Natural killer cell (primary cell): ENCODE measurements at regions not wholly inside any gene's neighbourhood (a gene's known extent, or its start where the extent isn't known, plus 50 kb on each side); places are given as distances from the start of the nearest gene placed in this dataset.

Source experiments
- ATAC-seq, 3 donors: fragments of 150-1000 bp in 2 of 3; fragments of 200-7000 bp in 1 of 3; cut with Tn5 transposase; 1 replicate in 1 of 3; 2 replicates in 2 of 3; pipeline ENCODE4 v1.10.0; 2021; ENCODE audit warnings: mild to moderate bottlenecking in 2 of 3, moderate library complexity in 2 of 3
- DNase-seq, 2 donors: peaks; one replicate each; pipeline versions ENCODE4 v3.0.0 to v3.0.0-alpha.2; 2013 to 2021; ENCODE audit warnings: mixed read lengths in 1 of 2
- H3K27ac ChIP-seq: one replicate; pipeline ENCODE4 v1.5.1; 2013; ENCODE audit warnings: mild to moderate bottlenecking, low read length
- H3K27me3 ChIP-seq: one replicate; pipeline ENCODE4 v1.6.1; 2013; ENCODE audit warnings: low read length; ENCODE audit not compliant: control insufficient read depth, insufficient read depth
- H3K36me3 ChIP-seq: one replicate; pipeline ENCODE4 v1.6.1; 2013; ENCODE audit warnings: low read length; ENCODE audit not compliant: control insufficient read depth, insufficient read depth
- H3K4me1 ChIP-seq: one replicate; pipeline ENCODE4 v1.6.1; 2013; ENCODE audit warnings: low read length; ENCODE audit not compliant: control insufficient read depth, insufficient read depth
- H3K4me3 ChIP-seq: one replicate; pipeline ENCODE4 v1.5.1; 2013; ENCODE audit warnings: low read length
- H3K9me3 ChIP-seq: one replicate; pipeline ENCODE4 v1.6.1; 2013; ENCODE audit warnings: low read length; ENCODE audit not compliant: control insufficient read depth, insufficient read depth
- H3K27ac Mint-ChIP-seq, 2 donors: one replicate each; pipeline ENCODE4 v1.8.0; 2022; ENCODE audit warnings: mild to moderate bottlenecking in 2 of 2, mixed read lengths in 2 of 2, moderate library complexity in 1 of 2
- H3K27me3 Mint-ChIP-seq, 2 donors: one replicate each; pipeline ENCODE4 v1.8.0; 2022; ENCODE audit warnings: low read depth in 2 of 2, mixed read lengths in 2 of 2
- H3K36me3 Mint-ChIP-seq: one replicate; pipeline ENCODE4 v1.8.0; 2022; ENCODE audit warnings: mixed read lengths
- H3K4me1 Mint-ChIP-seq, 2 donors: one replicate each; pipeline ENCODE4 v1.8.0; 2022; ENCODE audit warnings: mixed read lengths in 2 of 2
- H3K4me3 Mint-ChIP-seq: one replicate; pipeline ENCODE4 v1.8.0; 2022; ENCODE audit warnings: mild to moderate bottlenecking, moderate library complexity, mixed read lengths
- H3K9me3 Mint-ChIP-seq, 2 donors: one replicate each; pipeline ENCODE4 v1.8.0; 2022; ENCODE audit warnings: mixed read lengths in 2 of 2
- WGBS: methylation state at CpG from one replicate; pipeline ENCODE4 v1.1.7; 2013; ENCODE audit warnings: missing lambda C conversion rate; ENCODE audit not compliant: insufficient coverage; 5-methylcytosine and 5-hydroxymethylcytosine counted together
- intact Hi-C: fragments of 100-400 bp; cut with micrococcal nuclease; formaldehyde crosslinking; loops from one replicate; pipeline ENCODE4 v1.14.2; 2022
- TF ChIP-seq, protein P1 (sequence below): fragments of 200-600 bp; IDR thresholded peaks from one replicate; pipeline ENCODE4 v1.8.0; 2022; ENCODE audit warnings: antibody characterized with exemption

DNA sequence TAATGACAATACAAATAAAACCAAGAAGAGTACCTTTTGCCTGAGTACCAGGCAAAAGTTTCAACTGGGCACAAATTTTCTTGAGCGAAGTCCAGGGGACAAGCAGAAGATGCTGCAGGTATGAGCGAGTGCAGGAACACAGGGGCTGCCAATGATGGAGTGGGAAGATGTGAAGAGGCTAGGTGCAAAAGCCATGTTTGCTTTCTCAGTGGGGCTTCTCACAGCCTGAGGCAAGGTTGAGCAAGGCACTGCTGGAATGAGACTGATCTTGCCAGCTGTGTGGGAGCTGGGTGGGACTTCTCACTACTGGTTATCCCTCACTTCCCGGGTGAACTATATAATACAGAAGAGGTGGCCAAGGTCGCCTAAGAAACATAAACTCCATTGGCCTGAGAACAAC lies 1200.7 kb downstream of the SLITRK1 start:
- H3K4me1 ChIP-seq: no peaks in the 10 kb centered on the region
- Mint-ChIP-seq H3K27ac (no peak overlapping the region), H3K4me1 (no peaks in the 10 kb centered on the region), H3K36me3 (no peaks in the 10 kb centered on the region), H3K9me3 (peaks cover 9 to 13% of the 10 kb centered on the region in 2 donors), H3K4me3 (no peak overlapping the region), H3K27me3 (no peaks in the 10 kb centered on the region)
- TF ChIP-seq, protein P1, sequence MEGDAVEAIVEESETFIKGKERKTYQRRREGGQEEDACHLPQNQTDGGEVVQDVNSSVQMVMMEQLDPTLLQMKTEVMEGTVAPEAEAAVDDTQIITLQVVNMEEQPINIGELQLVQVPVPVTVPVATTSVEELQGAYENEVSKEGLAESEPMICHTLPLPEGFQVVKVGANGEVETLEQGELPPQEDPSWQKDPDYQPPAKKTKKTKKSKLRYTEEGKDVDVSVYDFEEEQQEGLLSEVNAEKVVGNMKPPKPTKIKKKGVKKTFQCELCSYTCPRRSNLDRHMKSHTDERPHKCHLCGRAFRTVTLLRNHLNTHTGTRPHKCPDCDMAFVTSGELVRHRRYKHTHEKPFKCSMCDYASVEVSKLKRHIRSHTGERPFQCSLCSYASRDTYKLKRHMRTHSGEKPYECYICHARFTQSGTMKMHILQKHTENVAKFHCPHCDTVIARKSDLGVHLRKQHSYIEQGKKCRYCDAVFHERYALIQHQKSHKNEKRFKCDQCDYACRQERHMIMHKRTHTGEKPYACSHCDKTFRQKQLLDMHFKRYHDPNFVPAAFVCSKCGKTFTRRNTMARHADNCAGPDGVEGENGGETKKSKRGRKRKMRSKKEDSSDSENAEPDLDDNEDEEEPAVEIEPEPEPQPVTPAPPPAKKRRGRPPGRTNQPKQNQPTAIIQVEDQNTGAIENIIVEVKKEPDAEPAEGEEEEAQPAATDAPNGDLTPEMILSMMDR: no peak
- no peak overlapping the region for H3K27ac ChIP-seq
- no peaks in the 10 kb centered on the region for H3K27me3 ChIP-seq
- no peak for ATAC-seq
- no peak for DNase-seq
- no peaks in the 10 kb centered on the region for H3K36me3 ChIP-seq
- intact Hi-C loops: no loop called here
- 71% methylated on average over 4 of the region's 4 CpGs for WGBS
- no peak overlapping the region for H3K4me3 ChIP-seq
- H3K9me3 ChIP-seq: peaks cover 4% of the 10 kb centered on the region

DNA sequence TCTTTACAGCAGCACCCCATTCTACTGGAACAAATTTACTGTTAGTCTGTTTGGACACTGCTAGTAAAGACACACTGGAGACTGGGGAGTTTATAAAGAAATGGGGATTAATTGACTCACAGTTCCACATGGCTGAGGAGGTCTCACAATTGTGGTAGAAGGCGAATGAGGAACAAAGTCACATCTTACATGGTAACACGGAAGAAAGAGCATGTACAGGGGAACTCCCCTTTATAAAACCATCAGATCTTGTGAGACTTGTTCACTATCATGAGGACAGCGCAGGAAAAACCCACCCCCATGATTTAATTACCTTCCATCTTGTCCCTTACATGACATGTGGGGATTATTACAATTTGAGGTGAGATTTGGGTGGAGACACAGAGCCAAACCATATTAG lies 1204.2 kb downstream of the SLITRK1 start:
- H3K27me3 Mint-ChIP-seq: no peaks in the 10 kb centered on the region
- 88% methylated on average over 2 of the region's 3 CpGs for WGBS
- Histone ChIP-seq H3K4me1 (no peaks in the 10 kb centered on the region), H3K36me3 (no peaks in the 10 kb centered on the region), H3K9me3 (peaks cover 4% of the 10 kb centered on the region), H3K27ac (no peak overlapping the region), H3K4me3 (no peak overlapping the region), H3K27me3 (no peaks in the 10 kb centered on the region)
- H3K36me3 Mint-ChIP-seq: no peaks in the 10 kb centered on the region
- H3K27ac Mint-ChIP-seq: no peak overlapping the region
- H3K9me3 Mint-ChIP-seq: peaks cover 11 to 14% of the 10 kb centered on the region in 2 donors
- H3K4me3 Mint-ChIP-seq: no peak overlapping the region
- ATAC-seq (no peak), DNase-seq (no peak)
- intact Hi-C loops: no loop called here
- TF ChIP-seq, protein P1: no peak
- no peaks in the 10 kb centered on the region for H3K4me1 Mint-ChIP-seq

DNA sequence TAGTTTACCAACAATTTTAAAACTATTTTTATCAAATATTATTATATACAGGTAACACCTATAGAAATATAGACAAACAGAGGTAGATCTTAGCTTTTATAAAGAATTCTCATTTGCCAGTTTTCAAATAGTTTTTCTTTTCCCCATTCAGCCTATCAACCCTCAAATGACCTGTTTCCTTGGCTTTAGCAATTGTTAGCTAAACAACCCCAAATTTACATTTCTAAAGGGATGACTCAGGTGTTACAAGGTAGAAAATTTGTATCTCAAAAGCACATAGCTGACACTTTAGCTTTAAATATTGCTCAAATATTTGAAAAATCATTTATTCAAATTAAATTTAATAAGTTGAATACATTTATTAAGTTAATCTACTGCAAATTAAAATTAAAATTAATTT lies 1207.2 kb downstream of the SLITRK1 start:
- no peaks in the 10 kb centered on the region for H3K4me1 Mint-ChIP-seq
- H3K27ac ChIP-seq: no peak overlapping the region
- TF ChIP-seq, protein P1: no peak
- H3K9me3 ChIP-seq: no peaks in the 10 kb centered on the region
- peaks cover 9 to 11% of the 10 kb centered on the region in 2 donors for H3K9me3 Mint-ChIP-seq
- no peak for DNase-seq
- H3K36me3 Mint-ChIP-seq: no peaks in the 10 kb centered on the region
- intact Hi-C loops: no loop called here
- no peaks in the 10 kb centered on the region for H3K27me3 ChIP-seq
- H3K27ac Mint-ChIP-seq: no peak overlapping the region
- no peaks in the 10 kb centered on the region for H3K36me3 ChIP-seq
- H3K4me3 Mint-ChIP-seq: no peak overlapping the region
- H3K4me1 ChIP-seq: no peaks in the 10 kb centered on the region
- H3K4me3 ChIP-seq: no peak overlapping the region
- no peak for ATAC-seq
- no peaks in the 10 kb centered on the region for H3K27me3 Mint-ChIP-seq

DNA sequence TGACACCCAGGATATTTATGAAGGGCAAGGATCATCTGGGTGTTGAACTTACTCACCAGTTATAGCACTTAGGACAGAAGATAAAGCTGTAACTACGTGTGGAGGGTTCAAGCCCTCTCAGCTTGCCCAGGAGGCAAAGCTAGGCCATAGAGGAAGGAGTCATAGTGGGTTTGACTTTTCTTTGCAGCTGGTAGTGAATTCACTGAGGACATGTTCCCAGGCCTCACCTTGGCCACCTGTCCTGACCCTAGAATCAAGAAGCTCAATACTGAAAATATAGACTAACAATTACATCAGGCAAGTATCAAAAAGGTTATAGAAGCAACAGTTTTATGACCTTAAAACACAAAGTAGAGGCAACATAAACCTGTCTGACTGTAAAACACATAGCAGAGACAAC lies 1207.7 kb downstream of the SLITRK1 start:
- TF ChIP-seq, protein P1: no peak
- Mint-ChIP-seq H3K4me1 (no peaks in the 10 kb centered on the region), H3K9me3 (peaks cover 9 to 11% of the 10 kb centered on the region in 2 donors), H3K27ac (no peak overlapping the region), H3K4me3 (no peak overlapping the region), H3K27me3 (no peaks in the 10 kb centered on the region), H3K36me3 (no peaks in the 10 kb centered on the region)
- intact Hi-C loops: no loop called here
- H3K36me3 ChIP-seq: no peaks in the 10 kb centered on the region
- DNase-seq (no peak), ATAC-seq (no peak)
- no peaks in the 10 kb centered on the region for H3K9me3 ChIP-seq
- H3K27me3 ChIP-seq: no peaks in the 10 kb centered on the region
- H3K4me3 ChIP-seq: no peak overlapping the region
- 60% methylated on average over 1 of the region's 1 CpG for WGBS
- H3K4me1 ChIP-seq: no peaks in the 10 kb centered on the region
- H3K27ac ChIP-seq: no peak overlapping the region
